ENCODE measurements at regions not wholly inside any gene's neighbourhood (a gene's known extent, or its start where the extent isn't known, plus 50 kb on each side); places are given as distances from the start of the nearest gene placed in this dataset.

DNA sequence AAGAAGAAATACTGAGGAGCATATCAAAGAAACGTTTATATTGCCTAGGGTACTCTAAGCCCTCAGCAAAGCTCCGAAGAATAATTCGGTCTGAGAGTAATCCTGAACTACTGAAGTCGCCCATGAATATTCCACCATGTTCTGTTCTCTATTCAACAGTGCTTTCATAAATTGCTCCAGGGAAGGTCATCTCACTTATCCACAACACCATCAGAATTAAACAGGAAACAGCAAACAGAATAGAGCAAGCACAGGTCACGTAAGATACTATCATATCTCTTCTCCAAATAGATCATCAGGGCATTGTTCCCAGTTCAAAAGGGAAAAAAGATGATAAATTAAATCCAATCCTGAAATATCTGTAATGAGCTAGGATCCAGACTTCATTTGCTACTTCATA is 325.6 kb downstream of the DEPDC1B start:
- TF ChIP-seq, protein P1, sequence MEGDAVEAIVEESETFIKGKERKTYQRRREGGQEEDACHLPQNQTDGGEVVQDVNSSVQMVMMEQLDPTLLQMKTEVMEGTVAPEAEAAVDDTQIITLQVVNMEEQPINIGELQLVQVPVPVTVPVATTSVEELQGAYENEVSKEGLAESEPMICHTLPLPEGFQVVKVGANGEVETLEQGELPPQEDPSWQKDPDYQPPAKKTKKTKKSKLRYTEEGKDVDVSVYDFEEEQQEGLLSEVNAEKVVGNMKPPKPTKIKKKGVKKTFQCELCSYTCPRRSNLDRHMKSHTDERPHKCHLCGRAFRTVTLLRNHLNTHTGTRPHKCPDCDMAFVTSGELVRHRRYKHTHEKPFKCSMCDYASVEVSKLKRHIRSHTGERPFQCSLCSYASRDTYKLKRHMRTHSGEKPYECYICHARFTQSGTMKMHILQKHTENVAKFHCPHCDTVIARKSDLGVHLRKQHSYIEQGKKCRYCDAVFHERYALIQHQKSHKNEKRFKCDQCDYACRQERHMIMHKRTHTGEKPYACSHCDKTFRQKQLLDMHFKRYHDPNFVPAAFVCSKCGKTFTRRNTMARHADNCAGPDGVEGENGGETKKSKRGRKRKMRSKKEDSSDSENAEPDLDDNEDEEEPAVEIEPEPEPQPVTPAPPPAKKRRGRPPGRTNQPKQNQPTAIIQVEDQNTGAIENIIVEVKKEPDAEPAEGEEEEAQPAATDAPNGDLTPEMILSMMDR (conservative IDR thresholded peaks at IDR 0.05; ENCODE audit: low read depth, low read length) = no peak
- TF ChIP-seq EZH2 (IDR thresholded peaks at IDR 0.05; ENCODE audit: low read length, unreplicated experiment) = no peak
